ENCODE measurements at regions not wholly inside any gene's neighbourhood (a gene's known extent, or its start where the extent isn't known, plus 50 kb on each side); places are given as distances from the start of the nearest gene placed in this dataset.
A peak's percentile ranks its signal among the peaks of the same experiment; 100 is the strongest.

DNA sequence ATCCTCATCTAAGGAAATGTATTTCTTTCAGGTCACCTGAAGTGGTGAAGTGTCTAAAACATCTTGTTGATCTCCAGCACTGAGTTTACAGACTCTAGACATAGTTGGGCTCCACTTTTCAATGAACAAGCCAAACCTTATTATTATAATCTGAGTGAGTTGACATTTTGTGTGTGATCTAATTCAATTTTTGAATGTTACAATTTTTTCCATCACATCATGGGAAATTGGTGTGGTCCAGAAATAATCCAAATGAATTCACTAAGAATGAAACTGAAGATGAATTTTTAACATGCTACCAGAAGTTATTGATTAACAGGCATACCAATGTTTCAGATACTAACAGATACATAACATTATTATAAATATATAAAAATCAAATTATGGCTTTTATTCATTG is 75.6 kb upstream of the EFEMP1 start:
- in situ Hi-C loops (cut with MboI; ENCODE audit: low sequenced_read_pairs in 4 of 4): no loop called here
- intact Hi-C loops (cut with DNase I; ENCODE audit: low total_unique reads): no loop called here
- no peak for ATAC-seq

DNA sequence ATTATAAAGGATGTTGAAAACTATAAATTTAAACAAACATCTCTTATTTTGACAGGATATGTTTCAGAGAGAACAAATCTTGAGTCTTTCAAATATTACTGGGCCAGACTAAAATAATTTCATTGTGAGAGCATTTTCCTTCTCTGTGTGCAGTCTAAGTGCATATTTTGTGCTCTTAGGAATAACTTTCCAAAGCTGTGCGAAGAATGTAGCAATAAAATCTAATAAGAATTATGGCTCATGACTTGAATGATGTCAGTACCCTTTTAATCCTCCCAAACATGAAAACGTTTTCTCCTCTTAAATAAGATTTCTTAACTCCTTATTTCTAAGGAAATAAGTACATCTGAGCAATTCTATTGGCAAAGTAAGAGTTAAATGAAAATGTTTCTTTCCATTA is 76.2 kb upstream of the EFEMP1 start:
- no peak overlapping the region for H3K27ac ChIP-seq
- no peak for TF ChIP-seq POLR2A (IDR thresholded peaks at IDR 0.05)
- TF ChIP-seq, protein P1, sequence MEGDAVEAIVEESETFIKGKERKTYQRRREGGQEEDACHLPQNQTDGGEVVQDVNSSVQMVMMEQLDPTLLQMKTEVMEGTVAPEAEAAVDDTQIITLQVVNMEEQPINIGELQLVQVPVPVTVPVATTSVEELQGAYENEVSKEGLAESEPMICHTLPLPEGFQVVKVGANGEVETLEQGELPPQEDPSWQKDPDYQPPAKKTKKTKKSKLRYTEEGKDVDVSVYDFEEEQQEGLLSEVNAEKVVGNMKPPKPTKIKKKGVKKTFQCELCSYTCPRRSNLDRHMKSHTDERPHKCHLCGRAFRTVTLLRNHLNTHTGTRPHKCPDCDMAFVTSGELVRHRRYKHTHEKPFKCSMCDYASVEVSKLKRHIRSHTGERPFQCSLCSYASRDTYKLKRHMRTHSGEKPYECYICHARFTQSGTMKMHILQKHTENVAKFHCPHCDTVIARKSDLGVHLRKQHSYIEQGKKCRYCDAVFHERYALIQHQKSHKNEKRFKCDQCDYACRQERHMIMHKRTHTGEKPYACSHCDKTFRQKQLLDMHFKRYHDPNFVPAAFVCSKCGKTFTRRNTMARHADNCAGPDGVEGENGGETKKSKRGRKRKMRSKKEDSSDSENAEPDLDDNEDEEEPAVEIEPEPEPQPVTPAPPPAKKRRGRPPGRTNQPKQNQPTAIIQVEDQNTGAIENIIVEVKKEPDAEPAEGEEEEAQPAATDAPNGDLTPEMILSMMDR (IDR thresholded peaks at IDR 0.05 in 4 of 5, conservative IDR thresholded peaks at IDR 0.05 in 1 of 5): no peak
- H3K9me3 ChIP-seq: no peaks in the 10 kb centered on the region
- DNase-seq (no peak), ATAC-seq (no peak)
- in situ Hi-C loops (cut with MboI; ENCODE audit: low sequenced_read_pairs in 4 of 4) (no loop called here), intact Hi-C loops (cut with DNase I; ENCODE audit: low total_unique reads) (no loop called here)
- no peaks in the 10 kb centered on the region for H3K27me3 ChIP-seq
- H3K4me1 ChIP-seq: no peaks in the 10 kb centered on the region
- H3K4me3 ChIP-seq: no peak overlapping the region
- no peaks in the 10 kb centered on the region for H3K36me3 ChIP-seq

More for the DNA sequence above, 75.6 kb upstream of the EFEMP1 start:
- no peaks in the 10 kb centered on the region for H3K9me3 ChIP-seq
- no peak overlapping the region for H3K27ac ChIP-seq
- no peaks in the 10 kb centered on the region for H3K27me3 ChIP-seq
- no peaks in the 10 kb centered on the region for H3K4me1 ChIP-seq
- no peak for TF ChIP-seq POLR2A (IDR thresholded peaks at IDR 0.05)
- TF ChIP-seq, protein P1 (IDR thresholded peaks at IDR 0.05 in 4 of 5, conservative IDR thresholded peaks at IDR 0.05 in 1 of 5): no peak
- DNase-seq: no peak
- no peak overlapping the region for H3K4me3 ChIP-seq
- H3K36me3 ChIP-seq: no peaks in the 10 kb centered on the region

DNA sequence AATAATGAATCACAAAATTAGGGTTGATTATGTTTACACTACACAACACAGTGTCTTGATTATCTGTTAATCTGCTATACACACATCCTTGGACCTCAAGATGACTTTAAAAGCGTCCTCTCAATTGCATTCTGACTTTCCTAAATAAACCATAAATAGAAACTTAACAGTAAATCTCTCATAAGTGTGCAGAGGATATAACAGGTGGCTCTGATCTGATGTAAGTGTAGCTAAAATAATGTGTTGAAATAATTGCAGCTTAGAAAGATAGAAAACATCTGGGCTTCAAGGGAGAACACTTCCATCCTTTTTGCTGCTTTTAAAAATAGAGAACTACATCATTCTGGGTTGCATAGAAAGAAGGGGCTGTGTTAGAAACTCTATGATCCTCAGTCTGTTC is 78.4 kb upstream of the EFEMP1 start:
- no peaks in the 10 kb centered on the region for H3K36me3 ChIP-seq
- TF ChIP-seq POLR2A (IDR thresholded peaks at IDR 0.05): no peak
- TF ChIP-seq, protein P1 (IDR thresholded peaks at IDR 0.05 in 4 of 5, conservative IDR thresholded peaks at IDR 0.05 in 1 of 5): no peak
- DNase-seq (no peak), ATAC-seq (no peak)
- H3K27me3 ChIP-seq: no peaks in the 10 kb centered on the region
- H3K4me3 ChIP-seq: no peak overlapping the region
- no peaks in the 10 kb centered on the region for H3K9me3 ChIP-seq
- intact Hi-C loops (cut with DNase I; ENCODE audit: low total_unique reads): no loop called here
- no peak overlapping the region for H3K27ac ChIP-seq
- in situ Hi-C loops (cut with MboI; ENCODE audit: low sequenced_read_pairs in 4 of 4): no loop called here
- no peaks in the 10 kb centered on the region for H3K4me1 ChIP-seq

DNA sequence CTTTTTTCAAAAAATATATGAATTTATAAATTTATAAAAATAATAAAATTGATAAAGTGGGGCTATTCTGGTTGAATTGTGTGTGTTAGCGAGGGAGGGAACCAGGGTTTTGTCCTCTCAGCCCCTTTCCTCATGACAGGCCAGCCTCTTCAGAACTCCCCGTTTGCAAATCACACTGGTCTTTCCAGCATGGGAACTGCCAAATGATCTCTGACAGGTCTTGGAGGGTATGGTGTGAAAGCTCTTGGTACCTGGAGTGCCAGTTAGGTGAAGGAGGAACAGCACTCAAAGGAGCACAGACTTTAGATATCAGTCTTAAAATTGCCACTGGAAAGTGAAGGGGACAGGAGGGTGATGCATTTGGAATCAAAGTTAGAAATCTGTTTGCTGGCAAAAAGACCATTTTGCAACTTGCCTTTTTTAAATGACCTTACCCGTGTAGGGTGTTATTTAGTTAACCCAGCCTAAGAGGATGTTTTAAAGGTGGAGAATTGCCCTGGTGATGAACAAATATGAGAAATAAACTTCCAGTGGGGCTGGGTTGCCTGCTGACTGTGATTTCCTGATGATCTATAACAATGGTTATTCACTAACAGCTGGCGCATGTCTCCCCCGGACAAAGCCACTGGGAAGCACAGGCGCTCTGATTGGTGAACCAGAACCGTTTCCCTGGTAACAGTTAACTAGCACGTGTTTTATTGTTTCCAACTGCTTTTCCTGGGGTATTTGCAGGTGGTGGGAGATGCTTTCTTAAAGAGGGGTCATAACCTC is 85.3 kb upstream of the EFEMP1 start:
- no peaks in the 10 kb centered on the region for H3K4me1 ChIP-seq
- no peak overlapping the region for H3K4me3 ChIP-seq
- TF ChIP-seq, protein P1 (IDR thresholded peaks at IDR 0.05 in 4 of 5, conservative IDR thresholded peaks at IDR 0.05 in 1 of 5): no peak
- no peak for TF ChIP-seq POLR2A (IDR thresholded peaks at IDR 0.05)
- intact Hi-C loops (cut with DNase I; ENCODE audit: low total_unique reads) (loop anchor here (5.0 kb wide), 2 partner anchors 237 to 292 kb away; no protein-coding TSS in a partner anchor), in situ Hi-C loops (cut with MboI; ENCODE audit: low sequenced_read_pairs in 4 of 4) (no loop called here)
- no peaks in the 10 kb centered on the region for H3K27me3 ChIP-seq
- ATAC-seq (peak in 1 of 2 donors; percentile 42), DNase-seq (peak; percentile 4 to 14)
- H3K9me3 ChIP-seq: no peaks in the 10 kb centered on the region
- no peaks in the 10 kb centered on the region for H3K36me3 ChIP-seq
- no peak overlapping the region for H3K27ac ChIP-seq

Data from gastrocnemius medialis (tissue), 4 donors.